Endothelial cell of umbilical vein (primary cell): ENCODE measurements at regions not wholly inside any gene's neighbourhood (a gene's known extent, or its start where the extent isn't known, plus 50 kb on each side); places are given as distances from the start of the nearest gene placed in this dataset.

ENCODE experiments used
- BruUV-seq: library from RNA; stranded (reverse); fragments of 400-500 nt; replicated peaks from 2 replicates; lab custom pipeline; 2021; lab: Mats Ljungman, UMichigan
- CTCF ChIA-PET: fragments of 300-600, 350-600 bp; sonication (Branson Sonifier 250); formaldehyde crosslinking; loops from one replicate; lab custom pipeline; 2021; ENCODE audit warnings: antibody characterized with exemption, inconsistent platforms; lab: Charles Lee
- POLR2A ChIA-PET: fragments of 300-600, 350-600 bp; sonication (Branson Sonifier 250); formaldehyde crosslinking; loops from one replicate; lab custom pipeline; 2021; ENCODE audit warnings: antibody characterized with exemption, inconsistent platforms; lab: Charles Lee
- DNase-seq: peaks from one replicate; pipeline ENCODE4 v3.0.0-alpha.2; 2011; ENCODE audit warnings: low read depth, low spot score
- FAIRE-seq: peaks from 2 replicates; lab custom pipeline; 2011; peaks lifted over from hg19 to GRCh38; lab: Jason Lieb, UNC
- H2AFZ ChIP-seq: 2 replicates; pipeline ENCODE4 v1.6.0; 2012; ENCODE audit warnings: low read depth, low read length, control low read depth, inconsistent platforms
- H3K27ac ChIP-seq: 2 replicates; pipeline ENCODE4 v1.5.1; 2011; ENCODE audit warnings: low read depth, mild to moderate bottlenecking, control low read depth, low read length, moderate library complexity; ENCODE audit not compliant: insufficient read depth
- H3K27me3 ChIP-seq, 2 experiments: 2 replicates each; pipeline versions ENCODE4 v1.6.0 to v1.6.1; 2011; ENCODE audit warnings: low read length in 2 of 2, mixed read lengths in 1 of 2; ENCODE audit not compliant: control insufficient read depth in 2 of 2, insufficient read depth in 2 of 2
- H3K36me3 ChIP-seq, 2 experiments: 2 replicates in 1 of 2; 3 replicates in 1 of 2; pipeline ENCODE4 v1.5.1; 2011; ENCODE audit warnings: low read length in 2 of 2, mild to moderate bottlenecking in 1 of 2, moderate library complexity in 1 of 2; ENCODE audit not compliant: control insufficient read depth in 2 of 2, insufficient read depth in 2 of 2; ENCODE audit errors: extremely low read depth in 1 of 2
- H3K4me1 ChIP-seq: 3 replicates; pipeline ENCODE4 v1.5.1; 2011; ENCODE audit warnings: mild to moderate bottlenecking, low read length; ENCODE audit not compliant: control insufficient read depth, insufficient read depth; ENCODE audit errors: extremely low read depth
- H3K4me2 ChIP-seq: 2 replicates; pipeline ENCODE4 v1.6.1; 2011; ENCODE audit warnings: low read length, control low read depth, mixed read lengths; ENCODE audit not compliant: insufficient read depth
- H3K4me3 ChIP-seq, 3 experiments: fragments of 200-600 bp in 1 of 3; sonication (generic), shearing (Covaris generic) in 1 of 3; replicated peaks in 1 of 3; 2 replicates each; pipeline ENCODE4 v1.5.1; 2011 to 2016; ENCODE audit warnings: control low read depth in 3 of 3, low read length in 3 of 3, mild to moderate bottlenecking in 2 of 3, inconsistent platforms in 1 of 3, low read depth in 1 of 3, moderate library complexity in 1 of 3; ENCODE audit not compliant: insufficient read depth in 1 of 3
- H3K79me2 ChIP-seq: 2 replicates; pipeline ENCODE4 v1.6.0; 2012; ENCODE audit warnings: low read length, inconsistent platforms; ENCODE audit not compliant: control insufficient read depth, insufficient read depth
- H3K9ac ChIP-seq: replicated peaks from 2 replicates; pipeline ENCODE3; 2011; ENCODE audit warnings: low read length, control low read depth; ENCODE audit not compliant: insufficient read depth; ENCODE audit errors: extremely low read depth
- H3K9me1 ChIP-seq: replicated peaks from 3 replicates; pipeline ENCODE4 v1.6.0; 2011; ENCODE audit warnings: mild to moderate bottlenecking, low read length; ENCODE audit not compliant: control insufficient read depth, insufficient read depth; ENCODE audit errors: extremely low read depth
- H3K9me3 ChIP-seq: replicated peaks from 2 replicates; pipeline ENCODE4 v1.5.1; 2012; ENCODE audit warnings: low read length, inconsistent platforms; ENCODE audit not compliant: control insufficient read depth, insufficient read depth
- H4K20me1 ChIP-seq: replicated peaks from 2 replicates; pipeline ENCODE3; 2011; ENCODE audit warnings: mild to moderate bottlenecking, low read length; ENCODE audit not compliant: control insufficient read depth, insufficient read depth; ENCODE audit errors: extremely low read depth
- EZH2 ChIP-seq: IDR thresholded peaks from 2 replicates; pipeline ENCODE4 v1.6.1; 2012; ENCODE audit warnings: borderline replicate concordance, low read depth, mild to moderate bottlenecking, moderate library complexity, low read length, inconsistent platforms; ENCODE audit not compliant: severe bottlenecking
- JUN ChIP-seq: IDR thresholded peaks from 2 replicates; pipeline ENCODE4 v1.6.1; 2011; ENCODE audit warnings: borderline replicate concordance, low read depth; ENCODE audit not compliant: insufficient read length, insufficient read depth
- MAX ChIP-seq: IDR thresholded peaks from 2 replicates; pipeline ENCODE4 v1.6.1; 2011; ENCODE audit not compliant: insufficient read depth, insufficient read length
- MYC ChIP-seq: IDR thresholded peaks from one replicate; pipeline ENCODE4 v1.6.1; 2011; ENCODE audit warnings: mild to moderate bottlenecking, low read depth, low read length
- POLR2A ChIP-seq: IDR thresholded peaks from 2 replicates; pipeline ENCODE4 v1.6.1; 2012; ENCODE audit warnings: low read depth, mild to moderate bottlenecking, control low read depth, low read length
- dilution Hi-C: fragments of 300-500 bp; cut with MboI; formaldehyde crosslinking; loops from one replicate; pipeline ENCODE4 v1.15.0; 2019; ENCODE audit warnings: low sequenced_read_pairs; ENCODE audit not compliant: extremely low pct_ligation_motif_present
- intact Hi-C: fragments of 100-400 bp; cut with micrococcal nuclease; formaldehyde crosslinking; loops from one replicate; pipeline ENCODE4 v1.10.0; 2022

GRCh38 chr14:52202151-52202550 is 65.3 kb upstream of the PTGDR start:
- Histone ChIP-seq H2AFZ (no peak overlapping the region), H3K9ac (no peak overlapping the region), H4K20me1 (no peaks in the 10 kb centered on the region), H3K27me3 (no peaks in the 10 kb centered on the region), H3K4me3 (no peak overlapping the region), H3K4me1 (no peaks in the 10 kb centered on the region), H3K4me2 (no peak overlapping the region), H3K27ac (no peak overlapping the region), H3K36me3 (no peaks in the 10 kb centered on the region), H3K9me1 (no peaks in the 10 kb centered on the region), H3K79me2 (no peaks in the 10 kb centered on the region), H3K9me3 (no peaks in the 10 kb centered on the region)
- TF ChIP-seq JUN (no peak), MAX (no peak), EZH2 (no peak)
- FAIRE-seq (no peak), DNase-seq (no peak)
- CTCF ChIA-PET: no interaction called here
- BruUV-seq: no TSS peak
- POLR2A ChIA-PET: no interaction called here
- dilution Hi-C loops (no loop called here), intact Hi-C loops (no loop called here)

- DNase-seq (no peak), FAIRE-seq (no peak)
- CTCF ChIA-PET: no interaction called here
- POLR2A ChIA-PET: no interaction called here
- intact Hi-C loops: no loop called here
- no TSS peak for BruUV-seq
- no peaks in the 10 kb centered on the region for H3K79me2 ChIP-seq
- no peak overlapping the region for H3K4me3 ChIP-seq
- no peak overlapping the region for H2AFZ ChIP-seq
- H3K4me1 ChIP-seq: no peaks in the 10 kb centered on the region
- no peaks in the 10 kb centered on the region for H3K9me1 ChIP-seq
- peaks cover 0 to 6% of the 10 kb centered on the region in 2 experiments for H3K27me3 ChIP-seq
- H3K9me3 ChIP-seq: no peaks in the 10 kb centered on the region
- no peaks in the 10 kb centered on the region for H4K20me1 ChIP-seq
- H3K4me2 ChIP-seq: no peak overlapping the region
- dilution Hi-C loops: no loop called here
- H3K9ac ChIP-seq: no peak overlapping the region
- H3K36me3 ChIP-seq: no peaks in the 10 kb centered on the region
- TF ChIP-seq MAX: no peak
- TF ChIP-seq POLR2A: no peak
- TF ChIP-seq MYC: no peak
- H3K27ac ChIP-seq: no peak overlapping the region
Measured at GRCh38 chr14:52190337-52190931, 77.1 kb upstream of the PTGDR start.
